OCI-LY7 (cell line): ENCODE measurements at regions not wholly inside any gene's neighbourhood (a gene's known extent, or its start where the extent isn't known, plus 50 kb on each side); places are given as distances from the start of the nearest gene placed in this dataset.

Experiments
- CTCF ChIP-seq: fragments of 200-600 bp; sonication (generic); conservative IDR thresholded peaks from 2 replicates; pipeline ENCODE4 v1.5.1; 2014; ENCODE audit warnings: mild to moderate bottlenecking, antibody characterized with exemption, low read length, moderate library complexity, mixed read lengths
- EZH2phosphoT487 ChIP-seq: fragments of 200-600 bp; sonication (generic); IDR thresholded peaks from 2 replicates; pipeline ENCODE4 v1.6.1; 2018; ENCODE audit warnings: low read depth, borderline replicate concordance, mild to moderate bottlenecking, mixed run types, antibody characterized with exemption, low read length, moderate library complexity, mixed read lengths

DNA sequence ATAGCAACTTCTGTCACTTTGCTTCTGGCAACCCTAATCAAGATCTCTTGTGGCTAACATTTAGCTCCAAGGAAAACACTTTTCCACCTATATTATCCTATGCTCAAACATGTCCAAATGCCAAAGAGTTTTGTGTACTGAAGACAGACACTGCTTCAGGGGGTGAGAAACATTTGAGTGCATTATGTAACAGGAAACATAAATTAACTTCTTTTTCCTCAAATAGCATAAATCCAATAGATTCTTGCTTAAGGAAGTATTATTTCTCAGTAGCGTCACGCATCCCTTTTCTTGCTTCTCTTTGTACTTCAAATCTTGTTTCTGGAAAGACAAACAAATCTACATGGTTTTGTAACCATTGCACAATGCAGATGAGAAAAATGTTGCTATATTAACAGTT lies 839.1 kb downstream of the GLUD2 start:
- TF ChIP-seq CTCF, result no peak
- TF ChIP-seq EZH2phosphoT487, result no peak
